Lower leg skin (tissue), 4 donors: ENCODE measurements at regions not wholly inside any gene's neighbourhood (a gene's known extent, or its start where the extent isn't known, plus 50 kb on each side); places are given as distances from the start of the nearest gene placed in this dataset.

Experiments
- DNase-seq, 2 donors: peaks; one replicate each; pipeline ENCODE4 v3.0.0-alpha.2; 2019; ENCODE audit warnings: low spot score in 2 of 2
- H3K4me3 ChIP-seq: fragments of 200-600 bp; sonication (generic); 2 replicates; pipeline ENCODE4 v1.5.1; 2017; ENCODE audit warnings: mild to moderate bottlenecking, low read depth; ENCODE audit not compliant: poor library complexity, severe bottlenecking
- CTCF ChIP-seq, 3 donors: fragments of 450-650 bp; IDR thresholded peaks; one replicate each; pipeline ENCODE4 v1.5.1; 2016; ENCODE audit warnings: antibody characterized with exemption in 3 of 3, mild to moderate bottlenecking in 3 of 3, moderate library complexity in 2 of 3
- POLR2A ChIP-seq, 2 donors: fragments of 450-650 bp; IDR thresholded peaks; one replicate each; pipeline ENCODE4 v1.6.1; 2016 to 2017; ENCODE audit warnings: antibody characterized with exemption in 2 of 2, mild to moderate bottlenecking in 1 of 2, moderate library complexity in 1 of 2
- WGBS, 2 donors: methylation state at CpG; one replicate each; pipeline ENCODE4 v1.1.5; 2018; 5-methylcytosine and 5-hydroxymethylcytosine counted together
- intact Hi-C: fragments of 100-400 bp; cut with DNase I; formaldehyde crosslinking; loops from one replicate; pipeline ENCODE4 v1.15.0; 2023; ENCODE audit warnings: low total_unique reads

- WGBS, 2 donors, result 69 to 75% methylated on average over 23 of the region's 23 CpGs
- no peak for DNase-seq
- TF ChIP-seq CTCF (IDR thresholded peaks at IDR 0.05) (no peak), POLR2A (IDR thresholded peaks at IDR 0.05) (no peak)
- H3K4me3 ChIP-seq, result no peak overlapping the region
- intact Hi-C loops, result no loop called here
Measured at GRCh38 chr15:31499953-31500765, 173.5 kb downstream of the KLF13 start.

GRCh38 chr15:31500766-31501449, 174.3 kb downstream of the KLF13 start:
- 61 to 64% methylated on average over 3 of the region's 3 CpGs for WGBS, 2 donors
- H3K4me3 ChIP-seq, result no peak overlapping the region
- TF ChIP-seq CTCF (IDR thresholded peaks at IDR 0.05) (no peak), POLR2A (IDR thresholded peaks at IDR 0.05) (no peak)
- intact Hi-C loops, result no loop called here
- no peak for DNase-seq

- TF ChIP-seq CTCF (IDR thresholded peaks at IDR 0.05), result no peak
- no peak for TF ChIP-seq POLR2A (IDR thresholded peaks at IDR 0.05)
- 92 to 95% methylated on average over 12 of the region's 12 CpGs for WGBS, 2 donors
- H3K4me3 ChIP-seq, result no peak overlapping the region
- DNase-seq, result no peak
- intact Hi-C loops, result no loop called here
Measured at GRCh38 chr15:31501536-31502157, 175.0 kb downstream of the KLF13 start.

GRCh38 chr15:31502541-31503229, 176.1 kb downstream of the KLF13 start:
- intact Hi-C loops, result no loop called here
- 88 to 91% methylated on average over 13 of the region's 13 CpGs for WGBS, 2 donors
- DNase-seq, result no peak
- TF ChIP-seq CTCF (IDR thresholded peaks at IDR 0.05) (no peak), POLR2A (IDR thresholded peaks at IDR 0.05) (no peak)
- no peak overlapping the region for H3K4me3 ChIP-seq

- H3K4me3 ChIP-seq, result no peak overlapping the region
- 62 to 67% methylated on average over 6 of the region's 6 CpGs for WGBS, 2 donors
- intact Hi-C loops, result no loop called here
- TF ChIP-seq CTCF (IDR thresholded peaks at IDR 0.05) (no peak), POLR2A (IDR thresholded peaks at IDR 0.05) (no peak)
- no peak for DNase-seq
Measured at GRCh38 chr15:31503256-31503655, 176.6 kb downstream of the KLF13 start.
